ELF-1 (cell line): ENCODE measurements at regions not wholly inside any gene's neighbourhood (a gene's known extent, or its start where the extent isn't known, plus 50 kb on each side); places are given as distances from the start of the nearest gene placed in this dataset.
"Not testable (repeated sequence)": the region's sequence is repeated elsewhere in the genome, so short reads cannot be mapped to it uniquely, and the experiment has no call there.

Experiments used
- DNase-seq: peaks from one replicate; pipeline ENCODE4 v3.0.0-alpha.2; 2016; ENCODE audit warnings: low read depth, low spot score

DNA sequence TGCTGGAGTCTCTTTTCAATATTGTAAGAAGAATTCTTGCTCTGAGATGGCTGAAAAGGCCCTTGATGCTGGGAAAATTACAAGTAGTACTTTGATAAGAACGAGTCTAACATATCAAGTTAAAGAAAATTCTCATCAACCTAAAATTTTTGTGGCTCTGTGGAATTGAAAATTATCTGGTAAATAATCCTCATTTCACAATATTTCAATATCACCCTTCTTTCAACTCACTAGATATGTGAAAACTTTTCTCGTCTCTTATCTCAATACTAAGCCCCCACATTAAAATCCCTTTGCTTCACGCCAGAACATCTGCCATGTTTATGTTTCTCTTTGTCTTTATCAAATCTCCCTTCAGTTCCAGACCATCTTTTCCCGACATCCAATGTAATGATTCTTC lies 448.8 kb downstream of the ZNF516 start:
- DNase-seq: no peak

DNA sequence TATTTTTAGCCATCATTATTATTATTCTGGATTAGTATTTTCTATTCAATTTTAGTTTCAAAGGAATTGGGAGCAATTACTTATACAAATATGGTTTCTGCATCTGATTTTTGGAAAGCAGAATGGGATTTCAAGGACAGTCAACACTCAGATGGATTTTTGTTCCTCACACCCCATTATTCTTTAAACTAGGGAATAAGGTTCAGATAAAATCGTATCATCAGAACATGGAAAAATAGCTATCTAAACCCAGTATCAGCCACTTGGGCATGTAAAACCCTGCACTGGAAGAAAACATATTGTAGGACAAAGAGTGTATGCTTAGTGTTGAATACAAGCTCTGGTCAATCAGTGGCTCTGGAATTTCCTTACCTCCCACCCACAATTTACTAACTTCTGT lies 452.5 kb downstream of the ZNF516 start:
- no peak for DNase-seq

DNA sequence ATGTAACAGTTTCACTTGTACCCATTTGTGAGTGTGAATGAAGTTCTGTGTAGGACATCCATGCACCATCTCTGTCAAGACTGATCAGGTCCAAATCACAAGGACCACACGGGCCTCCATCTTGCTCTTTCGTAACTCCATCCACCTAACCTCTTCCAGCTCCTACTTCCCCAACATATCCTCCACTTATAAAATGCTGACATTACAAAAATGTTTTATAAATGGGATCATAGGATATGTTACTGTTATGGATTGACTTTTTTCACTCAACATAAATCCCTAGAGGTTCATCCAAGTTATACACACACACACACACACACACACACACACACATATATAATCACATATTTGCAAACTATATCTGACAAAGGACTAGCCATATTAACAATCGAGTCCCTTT lies 476.8 kb downstream of the ZNF516 start:
- DNase-seq: no peak

DNA sequence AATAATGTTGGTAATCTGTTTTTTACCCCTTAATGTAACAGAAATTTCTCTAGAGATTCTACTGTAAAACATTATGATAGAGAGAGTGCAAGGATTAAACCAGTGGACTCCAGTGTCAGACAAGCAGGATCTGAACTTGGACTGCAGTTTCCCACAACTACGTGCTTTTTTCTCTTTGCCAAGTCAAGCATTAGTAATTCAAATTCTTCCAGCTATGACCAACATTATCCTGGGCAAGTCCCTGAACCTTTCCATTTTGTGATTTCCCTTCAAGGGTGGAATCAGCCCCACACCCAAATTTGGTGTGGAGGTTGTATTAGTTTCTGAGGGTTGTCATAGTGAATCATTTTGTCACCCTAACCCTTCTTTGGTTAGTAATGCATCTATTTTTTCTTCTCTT lies 482.0 kb downstream of the ZNF516 start:
- no peak for DNase-seq

DNA sequence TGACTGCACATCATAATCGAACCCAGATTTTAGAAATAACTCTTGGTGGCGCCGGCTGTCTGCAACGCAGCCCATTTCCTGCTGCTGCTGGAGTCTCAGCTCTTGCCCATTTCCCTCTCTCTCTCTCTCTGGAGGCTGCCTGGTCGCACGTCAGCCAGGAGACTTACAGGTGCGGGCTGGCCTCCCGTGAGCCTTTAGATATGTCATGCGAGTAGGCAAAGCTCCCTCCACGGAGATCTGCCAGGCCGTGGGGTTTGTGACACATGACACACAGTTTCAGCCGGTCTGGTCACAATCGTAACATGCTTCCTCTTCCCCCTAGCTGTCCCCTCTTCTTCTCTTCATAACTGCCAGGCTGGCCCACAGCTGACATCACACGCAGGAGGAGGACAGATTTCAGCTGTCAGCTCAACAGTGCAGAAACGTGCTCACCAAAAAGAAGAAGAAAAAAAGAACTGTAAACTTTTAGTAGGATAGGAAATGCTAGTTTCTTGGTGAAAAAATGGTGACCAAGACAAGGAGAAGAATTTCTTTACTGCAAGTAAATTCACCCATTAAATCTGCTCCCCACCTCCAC lies 489.3 kb downstream of the ZNF516 start:
- DNase-seq: no peak

DNA sequence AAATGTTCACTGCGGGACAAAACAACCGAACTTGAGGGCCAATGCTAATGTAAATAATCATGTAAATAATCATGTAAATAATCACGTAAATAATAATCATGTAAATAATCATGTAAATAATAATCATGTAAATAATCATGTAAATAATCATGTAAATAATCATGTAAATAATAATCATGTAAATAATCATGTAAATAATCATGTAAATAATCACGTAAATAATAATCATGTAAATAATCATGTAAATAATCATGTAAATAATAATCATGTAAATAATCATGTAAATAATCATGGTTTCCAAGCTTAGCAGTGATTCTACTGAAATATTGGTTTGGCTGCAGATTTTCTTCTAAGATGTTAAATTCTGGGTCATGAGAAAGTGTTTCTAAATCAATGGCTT lies 507.1 kb downstream of the ZNF516 start:
- not testable (repeated sequence) for DNase-seq

DNA sequence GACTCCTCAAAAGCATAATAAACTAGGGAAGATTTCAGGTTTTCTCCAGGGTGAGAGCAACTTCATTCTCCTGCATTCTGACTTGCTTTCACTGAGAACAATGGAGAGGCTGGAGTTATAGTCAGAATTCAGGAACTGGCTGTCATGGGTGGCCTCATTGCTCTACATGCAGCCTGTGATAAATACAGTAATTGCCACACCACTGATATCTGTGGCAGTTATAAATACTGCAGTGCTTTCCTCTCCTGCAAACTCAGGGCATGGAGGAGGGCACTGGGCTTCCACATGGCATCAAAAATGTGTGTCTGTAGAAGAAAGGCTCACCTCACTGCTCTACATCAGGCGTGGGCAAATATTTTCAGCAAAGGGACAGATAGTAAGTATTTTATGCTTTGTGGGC lies 510.2 kb downstream of the ZNF516 start:
- DNase-seq: no peak

DNA sequence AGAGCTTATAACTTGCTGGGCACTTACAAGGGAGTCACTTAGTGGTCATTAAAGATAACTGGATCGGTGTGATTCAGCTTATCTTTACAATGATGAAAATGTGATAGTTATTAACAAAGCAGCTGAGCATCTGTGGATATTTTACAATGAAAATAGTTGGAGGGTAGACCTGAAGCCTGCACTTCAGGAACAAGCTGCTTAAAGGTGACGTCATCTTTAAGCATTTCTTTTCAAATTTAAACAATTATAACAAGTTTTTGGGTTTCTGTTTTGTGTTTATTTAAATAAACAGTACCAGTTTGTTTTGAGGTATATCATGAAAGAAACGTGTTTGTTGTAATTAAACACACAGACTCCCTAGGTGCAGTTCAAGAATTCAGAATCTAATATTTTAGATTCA lies 513.9 kb downstream of the ZNF516 start:
- no peak for DNase-seq

DNA sequence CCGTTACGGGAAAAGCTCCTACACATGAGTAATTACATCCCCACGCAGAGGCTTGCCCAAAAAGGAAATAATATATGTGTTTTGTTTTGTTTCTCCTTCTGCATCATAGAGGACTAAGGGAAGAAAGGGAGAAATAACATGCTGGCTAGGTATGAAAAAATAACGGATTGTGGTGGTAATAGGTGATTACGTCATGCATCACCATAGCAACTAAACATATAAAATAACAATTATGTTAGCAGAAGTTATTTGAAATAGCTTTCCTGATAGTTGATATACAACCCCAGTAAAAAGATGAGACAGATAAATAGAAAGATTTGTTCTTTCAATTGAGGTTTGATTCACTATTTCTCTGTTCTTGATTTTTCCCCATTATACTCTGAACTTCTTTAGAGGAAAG lies 518.0 kb downstream of the ZNF516 start:
- DNase-seq: no peak

DNA sequence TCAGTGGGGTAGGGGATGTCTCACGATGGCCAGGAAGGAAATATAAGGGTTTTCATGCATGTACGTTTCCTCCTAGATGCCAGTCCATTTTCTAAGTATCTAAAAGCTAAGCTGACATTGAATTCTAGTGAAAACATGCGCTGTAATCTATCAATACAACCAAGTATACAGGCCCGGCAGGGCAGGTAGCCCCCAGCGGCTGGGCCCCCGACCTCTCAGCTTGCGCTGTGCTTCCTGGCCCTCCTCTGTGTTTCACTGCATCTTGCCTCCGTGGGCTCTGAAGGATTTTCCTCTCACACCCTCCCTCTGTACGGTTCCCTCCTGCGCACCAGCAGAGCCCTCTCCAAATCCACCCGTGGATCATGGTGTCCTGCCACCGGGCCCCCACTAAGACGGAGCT lies 524.8 kb downstream of the ZNF516 start:
- DNase-seq: no peak

DNA sequence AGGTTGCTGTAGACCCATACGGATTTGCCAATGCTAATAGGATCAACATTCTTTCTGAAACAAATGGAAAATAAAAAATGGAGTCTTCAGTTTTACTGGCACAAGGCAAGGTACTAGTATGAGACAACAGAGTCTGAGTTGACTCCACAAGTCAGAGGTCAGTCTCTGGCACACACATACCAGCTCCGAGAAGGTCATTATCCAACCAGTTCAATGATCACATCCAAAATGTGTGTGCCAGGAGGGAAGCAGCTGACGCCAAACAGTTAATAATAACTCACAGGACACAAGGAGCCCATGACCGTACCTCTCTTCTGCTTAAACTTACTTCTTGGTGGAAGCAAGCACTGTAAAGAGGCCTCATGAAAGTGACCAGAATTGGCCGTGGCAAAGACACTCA lies 528.6 kb downstream of the ZNF516 start:
- no peak for DNase-seq

DNA sequence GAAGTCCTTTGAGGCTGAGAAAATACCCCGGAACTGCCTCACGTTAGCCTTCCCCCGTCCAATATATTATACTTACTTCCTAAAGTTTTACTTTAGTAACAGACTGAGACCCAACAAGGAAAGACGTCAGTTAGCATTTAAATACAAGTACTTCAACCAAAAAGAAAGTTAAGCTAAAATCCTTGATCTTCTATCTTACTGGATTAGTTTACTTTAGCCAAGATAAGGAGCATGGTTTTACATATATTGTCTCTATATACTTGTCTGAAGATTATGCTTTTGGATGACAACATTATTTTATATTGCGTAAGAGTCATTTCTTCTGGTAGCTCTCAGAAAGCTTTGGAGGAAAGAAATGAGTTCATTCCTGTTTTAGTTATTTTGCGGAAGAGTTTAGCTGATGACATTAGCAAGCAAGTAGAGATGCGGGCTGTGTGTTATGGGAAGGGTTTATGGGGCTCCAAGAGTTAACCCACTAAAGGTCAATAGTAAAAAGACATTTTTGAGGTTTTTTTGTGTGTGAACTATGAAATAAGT lies 532.9 kb downstream of the ZNF516 start:
- no peak for DNase-seq

DNA sequence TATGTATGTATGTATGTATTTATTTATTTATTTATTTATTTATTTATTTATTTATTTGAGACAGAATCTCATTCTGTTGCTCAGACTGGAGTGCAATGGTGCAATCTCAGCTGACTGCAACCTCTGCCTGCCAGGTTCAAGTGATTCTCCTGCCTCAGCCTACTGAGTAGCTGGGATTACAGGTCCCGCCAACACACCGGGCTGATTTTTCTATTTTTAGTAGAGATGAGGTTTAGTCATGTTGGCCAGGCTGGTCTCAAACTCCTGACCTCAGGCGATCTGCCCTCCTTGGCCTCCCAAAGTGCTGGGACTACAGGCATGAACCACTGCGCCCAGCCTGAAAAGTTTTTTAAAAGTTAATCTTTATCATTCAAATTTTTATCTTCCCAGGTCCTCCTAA lies 532.9 kb upstream of the SMIM21 start:
- not testable (repeated sequence) for DNase-seq

DNA sequence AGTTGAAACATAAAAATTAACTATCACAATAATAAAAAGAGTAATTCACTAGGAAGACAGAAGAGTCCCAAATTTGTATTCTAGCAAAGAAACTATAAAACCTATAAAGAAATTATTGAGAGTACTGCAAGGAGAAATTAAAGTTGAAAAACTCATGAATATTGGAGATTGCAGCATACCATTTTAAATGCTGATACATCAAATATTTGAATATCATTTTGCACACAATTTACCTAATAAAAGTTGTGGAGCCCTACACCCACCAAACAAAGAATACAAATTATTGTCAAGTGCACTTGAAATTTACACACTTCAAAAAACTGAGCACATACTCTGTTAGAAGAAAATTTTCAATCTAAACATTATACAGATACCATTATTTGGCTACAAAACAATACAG lies 531.6 kb upstream of the SMIM21 start:
- DNase-seq: no peak

DNA sequence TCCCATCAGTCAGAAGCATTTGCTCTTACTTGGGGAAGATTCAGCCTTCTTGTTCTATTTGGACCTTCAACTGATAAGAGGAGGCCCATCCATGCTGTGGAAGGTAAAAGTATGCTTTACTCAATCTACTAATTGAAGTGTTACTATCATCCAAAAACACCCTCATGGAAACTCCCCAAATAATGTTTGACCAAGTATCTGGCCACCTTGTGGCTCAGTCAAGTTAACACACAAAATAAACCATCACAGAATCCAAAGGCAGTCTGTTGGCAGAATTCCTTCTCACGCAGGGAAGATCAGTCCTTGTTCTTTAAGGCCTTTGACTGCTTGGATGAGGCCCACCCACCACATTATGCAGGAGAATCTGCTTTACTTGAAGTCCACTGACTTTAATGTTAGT lies 531.2 kb upstream of the SMIM21 start:
- no peak for DNase-seq

DNA sequence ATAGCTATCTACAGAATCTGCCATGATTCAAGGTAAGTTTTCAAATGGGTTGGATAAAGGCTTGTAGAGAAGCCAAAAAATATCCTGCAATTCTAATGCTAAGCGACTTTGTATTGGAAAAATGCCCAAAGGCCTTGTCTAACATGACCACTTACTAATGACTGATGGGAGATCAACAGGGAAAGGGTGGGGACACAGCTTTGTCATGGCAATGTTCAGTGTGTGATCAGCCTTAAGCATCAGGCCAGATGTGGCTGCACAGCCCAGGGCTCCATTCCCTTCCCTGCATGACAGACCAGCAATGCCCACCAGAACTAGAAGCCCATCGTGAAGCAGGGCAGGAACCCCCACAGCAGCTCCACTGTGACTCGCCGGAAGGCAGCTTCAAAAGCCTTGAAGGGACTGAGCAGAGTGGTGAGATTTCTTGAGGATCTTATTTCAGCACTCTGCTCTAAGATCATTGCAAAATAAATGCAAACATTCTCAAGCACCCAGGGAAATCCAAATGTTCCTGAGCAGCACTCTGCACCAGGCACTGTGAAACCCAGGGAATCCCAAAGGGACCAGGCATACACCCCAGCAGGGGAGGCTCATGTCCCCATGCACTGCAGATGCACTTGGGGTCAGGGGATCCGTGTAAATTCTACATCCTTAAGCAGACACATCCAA lies 517.9 kb upstream of the SMIM21 start:
- DNase-seq: no peak

DNA sequence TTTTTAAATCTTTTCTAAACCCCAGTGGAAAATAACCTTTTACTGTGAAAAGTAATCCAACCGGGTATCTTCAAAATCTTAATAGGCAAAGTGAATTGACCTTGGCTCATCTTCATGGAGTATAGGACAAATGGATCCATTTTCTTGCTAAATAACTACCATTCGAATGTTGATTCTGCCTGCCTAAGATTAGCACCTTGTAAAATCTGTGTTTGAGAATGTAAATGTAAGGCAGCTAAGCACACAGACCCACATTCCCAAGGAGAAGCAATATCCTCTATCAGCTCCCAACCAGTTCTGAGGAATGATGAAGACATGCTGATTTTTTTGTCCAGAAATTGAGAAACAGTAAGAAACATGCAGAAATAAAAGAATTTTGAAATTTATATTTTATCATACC lies 509.8 kb upstream of the SMIM21 start:
- DNase-seq: no peak

DNA sequence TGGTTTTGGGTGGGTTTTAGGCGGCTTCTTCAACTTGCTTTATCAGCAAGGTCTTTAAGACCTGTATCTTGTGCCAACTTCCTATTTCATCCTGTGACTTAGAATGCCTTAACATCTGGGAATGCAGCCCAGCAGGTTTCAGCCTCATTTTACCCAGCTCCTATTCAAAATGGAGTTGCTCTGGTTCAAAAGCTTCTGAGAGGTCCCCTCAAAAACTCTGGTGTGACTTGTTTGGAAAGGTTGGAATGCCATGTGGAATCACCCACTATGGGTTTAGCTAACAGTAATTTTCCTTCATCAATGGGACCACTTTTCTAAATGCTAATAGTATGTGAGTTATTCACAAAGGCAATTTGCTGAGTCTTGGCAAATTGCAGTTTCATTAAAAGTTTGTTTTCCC lies 509.4 kb upstream of the SMIM21 start:
- no peak for DNase-seq

DNA sequence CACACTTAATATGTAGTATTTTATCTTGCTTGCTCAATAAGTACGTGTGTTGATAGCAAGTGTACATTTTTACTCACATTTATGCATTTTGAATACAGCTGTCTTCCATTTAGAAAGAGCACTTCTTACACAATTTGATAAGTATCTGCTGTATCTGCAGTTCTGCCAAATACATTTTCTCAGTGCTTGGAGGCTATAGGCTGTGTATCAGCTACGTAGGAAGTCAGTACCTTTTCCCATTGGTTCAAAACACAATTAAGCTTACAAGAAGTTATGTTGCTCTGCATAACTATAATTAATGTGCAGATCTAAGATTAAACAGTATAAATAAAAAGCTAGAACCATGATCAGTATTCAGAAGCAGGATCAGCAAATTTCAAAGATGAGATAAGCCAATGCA lies 503.6 kb upstream of the SMIM21 start:
- DNase-seq: no peak

DNA sequence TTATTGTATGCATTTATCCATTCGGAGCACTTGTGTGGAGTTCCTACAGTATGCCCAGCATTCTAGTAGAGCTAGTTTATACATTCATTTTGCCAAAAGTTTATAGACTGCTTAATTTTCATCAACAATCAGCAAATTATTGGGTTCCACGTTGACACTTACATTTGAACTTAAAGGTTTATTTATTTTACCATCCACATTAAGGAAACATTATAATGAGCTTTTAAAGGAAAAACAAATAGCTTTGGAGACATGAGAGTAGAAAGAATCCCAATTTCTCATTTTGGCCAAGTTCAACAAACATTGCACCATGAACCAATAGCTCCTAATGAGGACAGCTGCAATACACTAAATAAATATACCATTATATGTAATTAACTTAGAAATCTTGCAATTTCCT lies 501.2 kb upstream of the SMIM21 start:
- no peak for DNase-seq

DNA sequence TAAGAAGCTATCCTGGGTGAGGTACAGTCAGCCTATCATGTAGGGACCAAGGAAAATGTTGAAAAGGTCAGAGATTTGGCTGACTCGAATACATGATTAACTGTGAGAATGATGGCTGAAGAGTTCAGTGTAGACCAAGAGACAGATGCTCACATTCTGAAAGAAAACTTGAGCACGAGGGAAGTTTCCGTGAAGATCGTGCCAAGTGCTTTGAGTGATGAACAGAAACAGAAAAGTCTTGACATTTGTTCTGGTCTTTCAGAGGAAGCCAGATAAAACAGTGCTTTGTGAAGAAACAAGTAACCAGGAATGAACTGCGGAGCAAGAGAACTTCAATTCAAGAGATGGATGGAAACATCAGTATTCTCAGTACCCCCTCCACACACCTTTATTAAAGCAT lies 500.3 kb upstream of the SMIM21 start:
- DNase-seq: no peak

DNA sequence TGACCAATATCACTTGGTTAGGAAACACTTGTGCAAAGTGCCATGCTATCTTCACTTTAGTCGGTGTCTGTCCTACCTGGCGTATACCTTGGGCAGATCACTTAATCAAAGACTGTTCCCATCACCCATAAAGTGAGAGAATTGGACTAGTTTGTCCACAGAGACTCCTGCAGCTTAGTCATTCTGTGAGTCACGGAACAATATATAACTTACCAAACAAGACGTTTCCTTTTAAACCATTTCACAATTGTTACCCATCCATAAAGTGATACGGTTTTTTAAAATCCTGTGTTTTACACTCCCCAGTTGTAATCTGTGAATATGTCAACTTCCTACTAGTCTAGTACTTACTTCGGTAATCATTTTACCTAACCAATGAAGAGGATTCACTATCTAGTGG lies 499.3 kb upstream of the SMIM21 start:
- no peak for DNase-seq

DNA sequence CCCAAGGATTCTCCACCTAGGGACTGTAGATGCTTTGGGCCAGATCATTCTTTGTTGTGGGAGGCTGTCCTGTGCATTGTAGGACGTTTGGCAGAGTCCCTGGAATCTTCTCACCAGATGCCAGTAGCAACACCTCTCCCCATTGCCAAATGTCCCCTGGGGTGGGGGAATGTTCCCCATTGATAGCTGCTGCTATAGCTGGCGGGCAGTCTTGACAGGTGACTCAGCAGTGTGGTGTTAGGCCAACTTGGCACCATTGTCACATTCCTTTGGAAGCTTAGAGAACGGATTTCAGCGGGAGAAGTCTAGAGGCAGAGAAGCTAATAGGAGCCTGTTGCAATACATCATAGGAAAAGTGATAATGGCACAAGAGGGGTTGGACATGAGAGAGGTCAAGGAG lies 495.7 kb upstream of the SMIM21 start:
- DNase-seq: no peak

DNA sequence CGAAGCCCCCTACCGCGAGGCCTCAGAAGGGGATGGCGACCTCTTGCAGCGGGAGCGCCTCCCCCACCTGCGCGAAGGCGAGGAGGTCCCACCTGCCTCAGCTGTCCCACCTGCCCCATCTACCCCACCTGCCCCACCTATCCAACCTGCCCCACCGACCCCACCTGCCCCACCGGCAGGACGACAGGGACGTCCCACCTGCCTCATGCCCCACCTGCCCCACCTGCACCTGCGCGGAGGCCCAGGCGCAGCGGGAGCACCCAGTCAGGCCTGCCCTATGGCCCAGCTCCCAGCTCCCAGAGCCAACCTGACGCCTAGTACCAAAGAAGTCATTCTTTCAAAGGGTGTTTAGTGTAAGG lies 489.1 kb upstream of the SMIM21 start:
- no peak for DNase-seq
